ENCODE measurements at regions not wholly inside any gene's neighbourhood (a gene's known extent, or its start where the extent isn't known, plus 50 kb on each side); places are given as distances from the start of the nearest gene placed in this dataset.

GRCh38 chr7:9961161-9961922, 1012.3 kb upstream of the PHF14 start:
- Histone ChIP-seq H3K27me3 (no peaks in the 10 kb centered on the region), H3K27ac (no peak overlapping the region), H3K4me1 (no peaks in the 10 kb centered on the region), H3K36me3 (no peaks in the 10 kb centered on the region), H3K4me3 (no peak overlapping the region), H3K9me3 (no peaks in the 10 kb centered on the region)
- WGBS, 2 donors (ENCODE audit: low coverage in 1 of 2): 83 to 94% methylated on average over 5 of the region's 5 CpGs
- ATAC-seq: no peak
- TF ChIP-seq, protein P1, sequence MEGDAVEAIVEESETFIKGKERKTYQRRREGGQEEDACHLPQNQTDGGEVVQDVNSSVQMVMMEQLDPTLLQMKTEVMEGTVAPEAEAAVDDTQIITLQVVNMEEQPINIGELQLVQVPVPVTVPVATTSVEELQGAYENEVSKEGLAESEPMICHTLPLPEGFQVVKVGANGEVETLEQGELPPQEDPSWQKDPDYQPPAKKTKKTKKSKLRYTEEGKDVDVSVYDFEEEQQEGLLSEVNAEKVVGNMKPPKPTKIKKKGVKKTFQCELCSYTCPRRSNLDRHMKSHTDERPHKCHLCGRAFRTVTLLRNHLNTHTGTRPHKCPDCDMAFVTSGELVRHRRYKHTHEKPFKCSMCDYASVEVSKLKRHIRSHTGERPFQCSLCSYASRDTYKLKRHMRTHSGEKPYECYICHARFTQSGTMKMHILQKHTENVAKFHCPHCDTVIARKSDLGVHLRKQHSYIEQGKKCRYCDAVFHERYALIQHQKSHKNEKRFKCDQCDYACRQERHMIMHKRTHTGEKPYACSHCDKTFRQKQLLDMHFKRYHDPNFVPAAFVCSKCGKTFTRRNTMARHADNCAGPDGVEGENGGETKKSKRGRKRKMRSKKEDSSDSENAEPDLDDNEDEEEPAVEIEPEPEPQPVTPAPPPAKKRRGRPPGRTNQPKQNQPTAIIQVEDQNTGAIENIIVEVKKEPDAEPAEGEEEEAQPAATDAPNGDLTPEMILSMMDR (IDR thresholded peaks at IDR 0.05): no peak
- TF ChIP-seq POLR2A (IDR thresholded peaks at IDR 0.05) (no peak), EP300 (IDR thresholded peaks at IDR 0.05) (no peak), POLR2AphosphoS5 (IDR thresholded peaks at IDR 0.05) (no peak)

DNA sequence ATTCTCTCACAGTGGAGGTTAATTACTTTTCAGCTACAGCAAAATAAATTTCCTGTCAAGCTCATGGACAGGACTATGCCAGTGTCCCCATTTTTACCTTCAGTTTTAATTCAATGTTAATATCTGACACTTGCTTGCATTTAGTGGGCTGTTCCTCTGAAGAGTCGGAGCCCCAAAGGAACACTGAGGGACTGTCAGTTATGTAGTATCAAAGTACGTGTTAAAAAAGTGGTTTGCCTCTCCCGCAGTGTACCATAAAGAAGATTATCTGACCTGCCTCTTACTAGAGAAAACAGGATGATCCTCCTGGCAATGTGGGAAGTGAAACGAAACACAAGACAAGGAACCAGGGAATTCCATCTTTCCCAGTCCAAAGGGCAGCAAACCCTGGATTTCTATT, 1010.9 kb upstream of the PHF14 start:
- Histone ChIP-seq H3K4me3 (no peak overlapping the region), H3K27ac (no peak overlapping the region), H3K4me1 (no peaks in the 10 kb centered on the region), H3K36me3 (no peaks in the 10 kb centered on the region), H3K9me3 (no peaks in the 10 kb centered on the region), H3K27me3 (no peaks in the 10 kb centered on the region)
- 81% methylated on average over 4 of the region's 4 CpGs; no CpG with 5 or more reads in 1 of the 2 donors for WGBS, 2 donors (ENCODE audit: low coverage in 1 of 2)
- ATAC-seq: no peak
- TF ChIP-seq POLR2AphosphoS5 (IDR thresholded peaks at IDR 0.05) (no peak), EP300 (IDR thresholded peaks at IDR 0.05) (no peak), POLR2A (IDR thresholded peaks at IDR 0.05) (no peak)
- TF ChIP-seq, protein P1 (IDR thresholded peaks at IDR 0.05): no peak

DNA sequence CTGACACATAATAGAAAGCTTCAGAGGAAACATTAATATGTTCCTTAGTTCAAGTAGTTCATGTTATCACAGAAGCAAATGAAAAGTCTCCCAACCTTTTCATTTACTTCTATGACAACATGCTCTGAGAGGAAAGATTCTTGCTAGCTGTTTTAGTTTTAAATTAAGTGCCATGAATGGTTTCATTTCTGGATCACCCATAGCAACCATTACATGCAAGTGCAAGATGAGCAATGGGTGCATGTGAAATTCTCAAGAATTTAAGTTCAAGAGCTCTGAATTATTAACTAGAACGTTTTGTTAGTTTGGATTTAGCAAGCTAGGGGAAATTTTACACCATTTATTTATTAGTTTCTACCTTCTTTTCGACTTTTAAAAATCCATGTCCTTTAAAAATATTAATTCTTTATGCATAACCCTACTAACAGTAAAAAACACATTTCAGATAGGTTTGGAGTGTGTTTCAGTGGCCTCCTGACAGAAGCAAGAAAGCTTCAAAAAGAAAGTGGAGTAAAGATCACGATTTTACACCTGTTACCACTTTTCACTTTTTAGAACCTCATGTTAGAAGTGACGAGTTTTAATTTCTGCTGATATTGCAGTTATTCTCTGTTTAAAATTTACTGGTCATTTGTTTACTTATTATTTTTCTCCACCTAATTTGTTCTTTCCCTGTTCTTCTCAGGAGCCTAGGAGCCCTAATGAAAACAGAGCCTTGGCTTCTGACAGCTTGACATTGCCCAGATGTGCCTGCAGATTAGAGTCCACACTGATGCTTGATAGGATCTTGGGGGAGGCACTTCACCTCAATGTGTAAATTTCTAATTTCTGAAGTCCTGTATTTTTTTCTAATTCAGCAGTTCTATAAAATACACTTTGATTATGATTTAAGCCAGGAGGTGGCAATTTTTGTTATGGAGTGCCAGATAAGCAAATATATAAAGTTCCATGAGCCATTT, 995.3 kb upstream of the PHF14 start:
- Histone ChIP-seq H3K36me3 (no peaks in the 10 kb centered on the region), H3K27me3 (no peaks in the 10 kb centered on the region), H3K27ac (no peak overlapping the region), H3K4me1 (peaks cover 0 to 15% (median 0%) of the 10 kb centered on the region in 3 donors), H3K4me3 (no peak overlapping the region), H3K9me3 (no peaks in the 10 kb centered on the region)
- TF ChIP-seq EP300 (IDR thresholded peaks at IDR 0.05) (no peak), POLR2A (IDR thresholded peaks at IDR 0.05) (no peak), POLR2AphosphoS5 (IDR thresholded peaks at IDR 0.05) (no peak)
- TF ChIP-seq, protein P1 (IDR thresholded peaks at IDR 0.05): no peak
- no peak for ATAC-seq
- 52 to 54% methylated on average over 4 of the region's 4 CpGs for WGBS, 2 donors (ENCODE audit: low coverage in 1 of 2)

GRCh38 chr7:9981742-9982349, 991.8 kb upstream of the PHF14 start:
- 27 to 46% methylated on average over 2 of the region's 2 CpGs for WGBS, 2 donors (ENCODE audit: low coverage in 1 of 2)
- ATAC-seq: no peak
- Histone ChIP-seq H3K36me3 (no peaks in the 10 kb centered on the region), H3K27ac (no peak overlapping the region), H3K9me3 (no peaks in the 10 kb centered on the region), H3K4me1 (peaks cover 0 to 8% (median 0%) of the 10 kb centered on the region in 3 donors), H3K27me3 (no peaks in the 10 kb centered on the region), H3K4me3 (no peak overlapping the region)
- TF ChIP-seq, protein P1 (IDR thresholded peaks at IDR 0.05): no peak
- TF ChIP-seq POLR2A (IDR thresholded peaks at IDR 0.05) (no peak), EP300 (IDR thresholded peaks at IDR 0.05) (no peak), POLR2AphosphoS5 (IDR thresholded peaks at IDR 0.05) (no peak)
